Urinary bladder (tissue), 3 donors: ENCODE measurements at regions not wholly inside any gene's neighbourhood (a gene's known extent, or its start where the extent isn't known, plus 50 kb on each side); places are given as distances from the start of the nearest gene placed in this dataset.

Experiments
- DNase-seq: peaks from one replicate; pipeline ENCODE4 v3.0.0-alpha.2; 2015; ENCODE audit errors: extremely low spot score
- H3K27ac ChIP-seq: one replicate; pipeline ENCODE4 v1.5.1; 2013; ENCODE audit warnings: low read depth, mild to moderate bottlenecking, moderate library complexity
- H3K36me3 ChIP-seq: one replicate; pipeline ENCODE4 v1.6.1; 2013; ENCODE audit warnings: mild to moderate bottlenecking, moderate library complexity; ENCODE audit not compliant: insufficient read depth
- H3K4me1 ChIP-seq: one replicate; pipeline ENCODE4 v1.6.1; 2013; ENCODE audit warnings: mild to moderate bottlenecking, moderate library complexity; ENCODE audit not compliant: insufficient read depth
- H3K4me3 ChIP-seq: one replicate; pipeline ENCODE4 v1.5.1; 2013; ENCODE audit warnings: low read depth, low read length
- WGBS: extraction: QIAGEN DNeasy Blood & Tissue Kit; methylation state at CpG from one replicate; pipeline ENCODE4 v1.1.7; 2013; 5-methylcytosine and 5-hydroxymethylcytosine counted together
- donor health status: healthy with polysubstance abuse.
- donor health status: healthy.

DNA sequence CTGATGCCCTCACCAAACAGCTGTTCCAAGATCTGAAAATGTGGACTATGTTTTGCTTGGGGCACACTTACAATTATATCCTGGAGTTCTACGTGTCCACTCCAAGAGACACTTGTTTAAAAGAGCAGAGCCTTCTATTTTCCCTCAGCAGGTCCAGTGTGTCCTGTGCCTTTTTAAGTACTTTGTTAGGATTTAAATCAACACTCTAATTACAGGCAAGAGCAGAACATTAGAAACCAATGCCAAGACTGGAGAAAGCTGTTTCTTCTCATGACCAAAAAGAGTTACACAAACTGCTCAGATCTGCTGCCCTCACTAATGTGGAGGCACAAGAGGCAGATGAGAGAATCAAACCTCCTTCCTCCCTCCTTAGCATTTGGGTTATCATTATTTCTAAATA, 452.9 kb downstream of the LMO4 start:
- H3K4me3 ChIP-seq: no peak overlapping the region
- no peak overlapping the region for H3K27ac ChIP-seq
- H3K36me3 ChIP-seq: no peaks in the 10 kb centered on the region
- WGBS: 55% methylated on average over 1 of the region's 1 CpG
- DNase-seq: no peak
- no peaks in the 10 kb centered on the region for H3K4me1 ChIP-seq

DNA sequence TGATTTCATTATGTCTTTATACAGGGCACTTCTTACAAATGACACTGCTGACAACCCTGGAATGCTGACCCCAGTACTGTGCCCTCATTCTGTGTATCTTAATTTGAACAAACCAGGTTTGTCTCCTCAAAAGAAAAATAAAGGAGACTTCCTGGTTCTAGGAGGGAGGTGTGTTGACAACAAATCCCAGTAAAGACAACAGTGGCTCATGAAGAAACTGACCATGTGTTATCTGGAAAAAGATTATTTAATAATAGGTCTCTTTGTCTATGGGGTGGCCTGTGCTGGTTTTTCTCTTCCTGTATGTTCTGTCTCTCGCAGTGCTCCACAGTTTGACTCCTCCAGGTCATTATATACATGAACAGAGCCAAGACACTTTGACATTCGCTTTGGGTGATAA, 454.6 kb downstream of the LMO4 start:
- DNase-seq: no peak
- Histone ChIP-seq H3K4me3 (no peak overlapping the region), H3K27ac (no peak overlapping the region), H3K4me1 (no peaks in the 10 kb centered on the region), H3K36me3 (no peaks in the 10 kb centered on the region)
- 94% methylated on average over 2 of the region's 2 CpGs for WGBS

GRCh38 chr1:87785386-87785785, 456.7 kb downstream of the LMO4 start:
- Histone ChIP-seq H3K27ac (no peak overlapping the region), H3K36me3 (no peaks in the 10 kb centered on the region), H3K4me3 (no peak overlapping the region), H3K4me1 (no peaks in the 10 kb centered on the region)
- no peak for DNase-seq
- 89% methylated on average over 1 of the region's 1 CpG for WGBS

DNA sequence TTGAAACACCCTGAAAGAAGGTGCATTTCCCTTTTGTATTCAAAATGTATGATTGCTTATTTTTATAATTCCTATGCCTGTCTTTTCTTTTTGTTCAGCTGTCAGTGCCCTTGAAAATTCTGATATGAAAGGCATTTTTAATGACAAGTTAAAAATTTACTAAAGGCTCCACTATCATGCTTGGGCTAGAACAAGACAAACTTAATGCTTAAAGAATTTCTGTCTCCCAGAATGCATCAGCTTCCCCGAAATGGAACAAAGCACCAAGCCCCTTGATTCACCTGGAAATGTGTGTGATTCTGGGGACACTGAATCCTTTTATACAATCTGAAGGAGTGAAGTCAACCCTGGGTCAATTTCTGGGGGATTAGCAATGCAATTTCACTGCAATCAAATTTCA, 457.5 kb downstream of the LMO4 start:
- Histone ChIP-seq H3K36me3 (no peaks in the 10 kb centered on the region), H3K27ac (no peak overlapping the region), H3K4me3 (no peak overlapping the region), H3K4me1 (no peaks in the 10 kb centered on the region)
- WGBS: 91% methylated on average over 1 of the region's 1 CpG
- DNase-seq: no peak

- no peak for DNase-seq
- WGBS: 87% methylated on average over 5 of the region's 5 CpGs
Observed at GRCh38 chr1:87786861-87787545, 458.3 kb downstream of the LMO4 start.

GRCh38 chr1:87787551-87787950, 458.9 kb downstream of the LMO4 start:
- H3K27ac ChIP-seq: no peak overlapping the region
- no peak overlapping the region for H3K4me3 ChIP-seq
- H3K36me3 ChIP-seq: no peaks in the 10 kb centered on the region
- WGBS: 58% methylated on average over 3 of the region's 3 CpGs
- no peaks in the 10 kb centered on the region for H3K4me1 ChIP-seq
- no peak for DNase-seq

More at GRCh38 chr1:87786861-87787545, 458.3 kb downstream of the LMO4 start:
- Histone ChIP-seq H3K36me3 (no peaks in the 10 kb centered on the region), H3K4me3 (no peak overlapping the region), H3K4me1 (no peaks in the 10 kb centered on the region), H3K27ac (no peak overlapping the region)

- Histone ChIP-seq H3K4me3 (no peak overlapping the region), H3K4me1 (no peaks in the 10 kb centered on the region), H3K27ac (no peak overlapping the region), H3K36me3 (no peaks in the 10 kb centered on the region)
- WGBS: 81% methylated on average over 2 of the region's 2 CpGs
- no peak for DNase-seq
Observed at GRCh38 chr1:87790756-87791155, 462.1 kb downstream of the LMO4 start.

DNA sequence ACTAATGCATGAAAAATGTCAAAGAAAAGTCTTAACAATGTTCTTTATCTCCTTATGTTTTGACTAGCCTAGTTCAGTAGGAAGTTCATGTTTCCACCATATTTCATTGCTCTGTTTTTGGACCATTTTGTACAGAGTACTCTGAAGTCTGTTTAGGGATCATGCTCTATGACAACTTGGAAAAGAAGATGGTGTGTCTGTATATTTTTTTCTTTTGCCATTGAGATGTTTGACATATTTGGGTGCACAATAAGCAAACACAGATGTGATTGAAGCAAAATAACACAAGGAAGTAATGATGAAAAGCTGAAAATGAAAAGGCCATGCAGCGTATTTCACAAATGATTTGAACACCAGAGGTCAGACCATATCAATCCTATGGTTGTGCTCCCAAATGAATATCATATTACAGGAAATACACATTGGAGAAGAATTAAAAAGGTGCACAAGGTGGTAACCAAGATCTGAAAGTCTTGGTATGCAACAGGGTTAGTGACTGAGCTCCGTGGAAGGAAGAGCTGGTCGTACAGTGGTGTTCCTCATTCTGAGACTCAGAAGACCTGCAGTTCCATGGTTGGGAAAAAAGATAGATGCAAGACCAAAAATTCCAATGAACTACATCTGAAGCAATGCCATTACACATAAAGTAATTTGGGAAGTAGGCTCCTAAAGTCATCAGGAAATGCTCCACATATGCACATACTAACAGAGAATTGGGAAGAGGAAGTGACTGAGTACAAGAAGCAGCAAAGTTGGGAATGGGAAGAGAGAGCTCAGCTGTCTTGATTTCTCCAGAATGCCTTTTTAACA, 463.5 kb downstream of the LMO4 start:
- Histone ChIP-seq H3K4me3 (no peak overlapping the region), H3K27ac (no peak overlapping the region), H3K4me1 (no peaks in the 10 kb centered on the region), H3K36me3 (no peaks in the 10 kb centered on the region)
- 91% methylated on average over 3 of the region's 3 CpGs for WGBS
- no peak for DNase-seq

- DNase-seq: no peak
- no peaks in the 10 kb centered on the region for H3K4me1 ChIP-seq
- no peak overlapping the region for H3K4me3 ChIP-seq
- 78% methylated on average over 8 of the region's 8 CpGs for WGBS
- no peak overlapping the region for H3K27ac ChIP-seq
- H3K36me3 ChIP-seq: no peaks in the 10 kb centered on the region
Observed at GRCh38 chr1:87794788-87795614, 466.3 kb downstream of the LMO4 start.

DNA sequence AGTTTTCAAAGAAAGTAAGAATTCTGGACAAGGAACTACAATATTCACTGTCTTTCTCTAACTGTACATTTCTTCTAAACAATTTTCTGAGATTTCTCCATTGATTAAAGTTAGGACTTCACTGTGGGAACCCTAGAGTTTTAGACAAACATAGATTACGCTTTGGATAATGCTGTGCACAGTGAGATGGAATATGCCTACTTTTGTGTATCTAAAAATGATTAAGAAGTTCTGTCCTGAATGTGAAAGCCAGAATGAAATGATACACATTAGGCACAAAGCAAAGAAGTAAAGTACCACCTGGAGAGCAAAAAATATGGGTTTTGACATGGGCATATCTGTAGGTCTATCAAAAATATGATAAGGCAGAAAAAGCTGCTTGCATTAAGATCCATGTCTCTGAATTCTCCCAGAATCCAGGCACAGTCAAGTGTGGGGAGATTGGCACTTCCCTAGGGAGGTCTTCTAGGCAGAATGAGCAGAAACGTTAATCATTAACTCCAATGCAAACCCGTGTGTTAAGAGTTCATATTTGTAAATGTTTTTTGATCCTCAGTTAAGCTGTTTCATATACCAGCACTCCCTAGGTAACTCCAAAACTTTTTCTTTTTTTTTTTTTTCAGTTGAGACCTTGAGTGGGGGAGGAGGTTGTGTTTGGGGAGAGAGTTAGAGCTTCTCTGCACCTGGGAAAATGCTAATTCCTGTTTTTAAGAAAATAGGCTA, 467.1 kb downstream of the LMO4 start:
- Histone ChIP-seq H3K4me1 (no peaks in the 10 kb centered on the region), H3K36me3 (no peaks in the 10 kb centered on the region), H3K27ac (no peak overlapping the region), H3K4me3 (no peak overlapping the region)
- no peak for DNase-seq
- 75% methylated on average over 3 of the region's 3 CpGs for WGBS

DNA sequence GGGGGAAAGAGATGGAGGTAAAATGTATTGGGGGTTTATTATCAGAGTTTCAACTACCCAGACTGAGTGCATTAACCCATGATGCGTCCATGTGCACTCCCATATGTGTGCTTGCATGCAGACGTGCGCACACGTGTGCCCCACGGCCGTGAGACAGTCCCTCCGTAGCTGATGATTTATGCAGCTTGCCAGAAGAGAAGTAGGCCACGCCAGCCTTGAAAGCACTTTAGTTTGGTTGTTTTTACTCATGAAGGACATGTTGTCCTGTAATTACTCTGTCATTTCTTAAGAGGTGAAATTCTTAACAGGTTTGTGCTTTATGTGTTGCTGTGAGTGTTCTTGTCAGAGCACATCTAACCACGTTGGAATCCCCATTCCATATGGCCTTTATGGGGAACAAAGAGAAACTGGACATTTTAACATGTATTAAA, 467.8 kb downstream of the LMO4 start:
- Histone ChIP-seq H3K4me3 (no peak overlapping the region), H3K4me1 (no peaks in the 10 kb centered on the region), H3K36me3 (no peaks in the 10 kb centered on the region), H3K27ac (no peak overlapping the region)
- DNase-seq: no peak
- WGBS: 84% methylated on average over 9 of the region's 9 CpGs

DNA sequence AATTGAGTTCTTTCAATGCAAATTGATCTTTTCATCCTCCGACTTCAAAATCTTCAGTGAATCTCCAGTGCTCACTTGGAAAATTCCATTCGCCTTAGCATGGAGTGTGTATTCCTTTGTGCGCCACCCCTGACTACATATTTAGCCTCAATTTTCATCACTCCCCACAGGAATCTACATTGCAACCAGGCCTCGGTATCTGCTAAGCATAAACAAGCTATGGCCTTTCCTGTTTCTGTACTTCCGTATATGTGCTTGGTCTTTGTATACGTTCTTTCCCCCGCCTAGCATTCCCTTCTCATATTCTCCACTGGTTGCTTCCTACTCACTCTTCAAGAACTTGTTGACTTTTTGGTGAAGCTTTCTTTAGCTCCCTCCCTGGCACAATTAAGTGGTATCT, 470.8 kb downstream of the LMO4 start:
- WGBS: 92% methylated on average over 7 of the region's 7 CpGs
- H3K36me3 ChIP-seq: no peaks in the 10 kb centered on the region
- DNase-seq: no peak
- H3K4me1 ChIP-seq: no peaks in the 10 kb centered on the region
- H3K27ac ChIP-seq: no peak overlapping the region
- no peak overlapping the region for H3K4me3 ChIP-seq

- no peak overlapping the region for H3K4me3 ChIP-seq
- H3K4me1 ChIP-seq: no peaks in the 10 kb centered on the region
- DNase-seq: no peak
- H3K27ac ChIP-seq: no peak overlapping the region
- H3K36me3 ChIP-seq: no peaks in the 10 kb centered on the region
Observed at GRCh38 chr1:87800006-87800405, 471.3 kb downstream of the LMO4 start.
